ENCODE measurements at regions not wholly inside any gene's neighbourhood (a gene's known extent, or its start where the extent isn't known, plus 50 kb on each side); places are given as distances from the start of the nearest gene placed in this dataset.

- TF ChIP-seq POLR2A (IDR thresholded peaks at IDR 0.05) = no peak
- TF ChIP-seq CTCF (IDR thresholded peaks at IDR 0.05) = no peak
These were observed 333.4 kb upstream of the FBXO33 start for GRCh38 chr14:39765676-39766075.
